Neuron (in vitro differentiated cells): ENCODE measurements at regions not wholly inside any gene's neighbourhood (a gene's known extent, or its start where the extent isn't known, plus 50 kb on each side); places are given as distances from the start of the nearest gene placed in this dataset.

ENCODE experiments used
- H2AFZ ChIP-seq: one replicate; pipeline ENCODE4 v1.6.1; 2013; ENCODE audit warnings: low read depth, mild to moderate bottlenecking, inconsistent platforms, low read length, moderate library complexity
- H3K27me3 ChIP-seq: one replicate; pipeline ENCODE4 v1.6.1; 2013; ENCODE audit warnings: low read length; ENCODE audit not compliant: insufficient read depth
- H3K36me3 ChIP-seq: one replicate; pipeline ENCODE4 v1.6.1; 2013; ENCODE audit warnings: low read length; ENCODE audit not compliant: insufficient read depth
- H3K4me1 ChIP-seq: one replicate; pipeline ENCODE4 v1.6.1; 2013; ENCODE audit warnings: low read length; ENCODE audit not compliant: insufficient read depth
- H3K4me3 ChIP-seq: 2 replicates; pipeline ENCODE4 v1.5.1; 2013; ENCODE audit warnings: mild to moderate bottlenecking, low read length, moderate library complexity
- H3K9me3 ChIP-seq: one replicate; pipeline ENCODE4 v1.6.1; 2013; ENCODE audit warnings: low read length

DNA sequence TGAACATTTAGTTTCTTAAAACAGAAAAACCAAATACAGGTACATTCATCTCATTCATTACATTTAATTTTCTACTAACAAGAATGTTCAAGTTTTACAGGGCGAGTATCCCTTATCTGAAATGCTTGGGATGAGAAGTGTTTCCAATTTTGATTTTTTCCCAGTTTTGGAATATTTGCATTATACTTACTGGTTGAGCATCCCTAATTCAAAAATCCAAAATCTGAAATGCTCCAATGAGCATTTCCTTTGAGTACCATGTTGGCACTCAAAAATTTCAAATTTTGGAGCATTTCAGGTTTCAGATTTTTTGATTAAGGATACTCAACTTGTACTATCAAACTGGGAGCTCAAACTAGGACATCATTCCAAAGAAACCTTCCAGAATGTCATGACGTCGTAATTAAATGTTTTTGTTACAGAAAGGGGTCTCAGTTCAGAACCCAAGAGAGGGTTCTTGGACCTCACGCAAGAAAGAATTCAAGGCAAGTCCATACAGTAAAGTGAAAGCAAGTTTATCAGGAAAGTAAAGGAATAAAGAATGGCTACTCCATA lies 90.8 kb upstream of the PIK3CG start:
- Histone ChIP-seq H3K9me3 (no peaks in the 10 kb centered on the region), H3K36me3 (no peaks in the 10 kb centered on the region), H3K27me3 (no peaks in the 10 kb centered on the region), H3K4me1 (peaks cover 4% of the 10 kb centered on the region), H3K4me3 (no peak overlapping the region), H2AFZ (peak overlapping the region; percentile 13)

GRCh38 chr7:106774768-106775551 lies 90.1 kb upstream of the PIK3CG start:
- Histone ChIP-seq H3K36me3 (no peaks in the 10 kb centered on the region), H3K4me1 (peaks cover 4% of the 10 kb centered on the region), H2AFZ (peak overlapping the region; percentile 13), H3K27me3 (no peaks in the 10 kb centered on the region), H3K4me3 (no peak overlapping the region), H3K9me3 (no peaks in the 10 kb centered on the region)

DNA sequence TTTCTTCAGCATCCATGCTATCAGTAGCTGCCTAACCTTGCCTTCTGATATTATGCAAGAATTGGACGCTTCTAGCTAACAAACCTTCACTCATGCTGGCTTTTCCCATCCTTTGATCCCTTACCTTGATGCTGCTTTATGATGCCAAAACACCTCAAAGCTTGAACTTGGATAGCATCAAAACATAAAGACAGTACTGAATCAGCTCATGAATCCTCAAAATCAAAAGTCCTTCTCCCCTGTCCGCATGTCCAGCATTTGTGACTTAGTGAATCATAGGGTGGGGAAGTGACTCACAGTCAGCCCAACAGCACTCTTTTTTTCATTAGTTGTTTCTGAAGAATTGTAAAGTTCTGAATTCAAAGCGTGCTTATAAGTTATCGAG lies 89.5 kb upstream of the PIK3CG start:
- no peaks in the 10 kb centered on the region for H3K36me3 ChIP-seq

DNA sequence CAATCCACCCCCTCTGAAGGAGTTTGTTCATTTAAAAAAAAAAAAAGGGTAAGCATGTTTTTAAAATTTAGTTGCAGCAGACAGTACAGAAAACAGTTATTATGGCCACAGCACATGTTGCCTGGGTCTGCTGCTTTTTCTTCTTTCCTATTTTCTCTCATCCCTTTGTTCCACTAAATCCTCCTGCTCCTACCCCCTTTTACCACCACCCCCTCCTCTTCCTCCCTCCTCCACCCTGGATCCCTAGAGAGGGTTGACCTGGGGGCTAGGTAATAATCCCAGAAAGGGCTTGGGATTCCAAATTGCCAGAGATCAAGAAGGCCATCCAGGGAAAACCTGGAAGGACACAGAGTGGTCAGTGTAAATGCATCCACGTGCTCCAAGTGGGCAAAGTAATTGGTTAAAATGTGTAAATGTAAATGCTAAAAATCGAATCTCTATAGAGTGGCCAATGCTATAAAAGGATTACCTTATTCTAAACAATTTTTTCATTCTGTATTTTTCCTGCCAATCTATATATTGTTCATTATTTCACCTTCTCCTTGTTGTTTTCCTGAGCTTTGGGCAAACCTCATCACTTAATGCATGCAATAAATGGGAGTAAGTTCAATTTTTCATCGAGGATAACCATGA lies 89.0 kb upstream of the PIK3CG start:
- Histone ChIP-seq H2AFZ (no peak overlapping the region), H3K4me1 (peaks cover 4% of the 10 kb centered on the region), H3K27me3 (no peaks in the 10 kb centered on the region), H3K36me3 (no peaks in the 10 kb centered on the region), H3K4me3 (no peak overlapping the region), H3K9me3 (no peaks in the 10 kb centered on the region)

More for the DNA sequence above, 89.5 kb upstream of the PIK3CG start:
- Histone ChIP-seq H3K4me1 (peaks cover 4% of the 10 kb centered on the region), H3K9me3 (no peaks in the 10 kb centered on the region), H3K27me3 (no peaks in the 10 kb centered on the region), H2AFZ (no peak overlapping the region), H3K4me3 (no peak overlapping the region)

DNA sequence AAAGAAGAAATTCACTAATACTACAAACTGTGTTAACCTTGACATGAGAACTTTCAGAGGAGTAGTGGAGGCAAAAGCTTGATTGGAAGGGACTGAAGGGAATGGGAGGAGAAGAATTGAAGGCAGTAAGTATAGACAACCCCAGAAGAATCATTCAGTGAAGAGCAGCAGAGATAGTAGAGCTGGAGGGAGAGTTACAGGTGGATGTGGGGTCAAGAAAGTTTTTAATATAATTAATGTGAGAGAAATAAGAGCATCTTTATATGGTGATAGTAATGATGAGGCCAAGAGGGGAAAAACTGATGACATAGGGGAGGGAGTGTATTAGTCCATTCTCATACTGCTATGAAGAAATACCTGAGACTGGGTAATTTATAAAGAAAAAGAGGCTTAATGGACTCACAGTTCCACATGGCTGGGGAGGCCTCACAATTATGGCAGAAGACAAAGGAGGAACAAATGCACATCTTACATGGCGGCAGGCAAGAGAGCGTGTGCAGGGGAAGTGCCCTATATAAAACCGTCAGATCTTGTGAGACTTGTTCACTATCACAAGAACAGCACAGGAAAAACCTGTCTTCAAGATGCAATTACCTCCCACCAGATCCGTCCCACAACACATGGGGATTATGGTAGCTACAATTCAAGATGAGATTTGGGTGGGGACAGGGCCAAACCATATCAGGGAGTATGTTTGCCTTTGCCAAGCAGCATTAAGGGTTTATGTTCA lies 88.3 kb upstream of the PIK3CG start:
- Histone ChIP-seq H2AFZ (no peak overlapping the region), H3K36me3 (no peaks in the 10 kb centered on the region)

DNA sequence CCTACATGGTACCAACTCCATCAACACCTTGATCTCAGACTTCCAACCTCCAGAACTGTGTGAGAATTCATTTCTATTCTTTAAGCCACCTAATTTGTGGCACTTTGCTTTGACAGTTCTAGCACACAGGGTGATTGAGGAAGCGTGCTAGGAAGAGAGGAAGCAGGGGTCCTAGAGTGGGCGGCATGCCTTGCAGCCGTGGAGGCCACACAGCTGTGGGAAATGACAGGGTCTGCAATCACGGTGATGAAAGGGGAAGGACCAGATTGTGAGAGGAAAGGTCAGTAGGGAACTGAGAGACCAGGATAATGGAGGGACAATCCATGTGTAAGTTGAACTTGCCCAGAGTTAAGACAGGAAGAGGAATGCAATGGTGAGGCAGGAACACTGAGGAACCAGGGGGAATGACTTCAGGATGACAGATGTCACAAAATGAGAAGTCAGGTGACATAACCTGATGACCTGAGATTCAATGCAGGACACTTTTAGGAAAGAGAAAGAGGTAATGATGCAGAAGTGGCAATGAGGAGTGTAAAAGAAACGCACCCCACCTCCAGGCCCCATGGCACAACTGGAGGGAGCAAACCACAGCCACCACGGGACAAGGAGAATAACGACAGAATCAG lies 87.3 kb upstream of the PIK3CG start:
- no peaks in the 10 kb centered on the region for H3K9me3 ChIP-seq

More for the DNA sequence above, 88.3 kb upstream of the PIK3CG start:
- Histone ChIP-seq H3K4me1 (peaks cover 4% of the 10 kb centered on the region), H3K27me3 (no peaks in the 10 kb centered on the region), H3K9me3 (no peaks in the 10 kb centered on the region), H3K4me3 (no peak overlapping the region)

GRCh38 chr7:106778656-106779250 lies 86.3 kb upstream of the PIK3CG start:
- Histone ChIP-seq H3K36me3 (no peaks in the 10 kb centered on the region), H3K4me1 (peaks cover 4% of the 10 kb centered on the region), H2AFZ (no peak overlapping the region), H3K9me3 (no peaks in the 10 kb centered on the region), H3K27me3 (no peaks in the 10 kb centered on the region), H3K4me3 (no peak overlapping the region)

More for the DNA sequence above, 87.3 kb upstream of the PIK3CG start:
- H3K36me3 ChIP-seq: no peaks in the 10 kb centered on the region
- no peak overlapping the region for H2AFZ ChIP-seq
- H3K4me1 ChIP-seq: peaks cover 4% of the 10 kb centered on the region
- no peaks in the 10 kb centered on the region for H3K27me3 ChIP-seq
- no peak overlapping the region for H3K4me3 ChIP-seq

DNA sequence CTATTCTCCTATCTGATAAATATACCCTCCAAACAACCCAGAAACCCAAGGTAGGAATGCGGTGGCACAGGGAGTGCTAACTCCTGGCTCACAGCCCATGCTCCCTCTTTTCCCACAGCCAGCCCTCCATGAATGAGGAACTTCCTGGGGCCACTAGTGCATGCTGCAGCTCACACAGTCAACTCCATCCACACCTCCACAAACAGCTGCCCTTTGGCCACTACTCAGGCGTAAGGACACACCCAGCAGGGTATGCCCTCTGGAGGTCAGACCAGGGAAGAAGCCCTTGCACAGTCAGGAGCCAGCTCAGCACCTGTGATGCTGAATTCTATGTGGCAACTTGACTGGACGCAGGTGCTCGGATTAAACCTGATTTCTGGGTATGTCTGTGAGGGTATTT lies 85.2 kb upstream of the PIK3CG start:
- Histone ChIP-seq H3K9me3 (no peaks in the 10 kb centered on the region), H3K36me3 (no peaks in the 10 kb centered on the region), H3K4me3 (no peak overlapping the region)

DNA sequence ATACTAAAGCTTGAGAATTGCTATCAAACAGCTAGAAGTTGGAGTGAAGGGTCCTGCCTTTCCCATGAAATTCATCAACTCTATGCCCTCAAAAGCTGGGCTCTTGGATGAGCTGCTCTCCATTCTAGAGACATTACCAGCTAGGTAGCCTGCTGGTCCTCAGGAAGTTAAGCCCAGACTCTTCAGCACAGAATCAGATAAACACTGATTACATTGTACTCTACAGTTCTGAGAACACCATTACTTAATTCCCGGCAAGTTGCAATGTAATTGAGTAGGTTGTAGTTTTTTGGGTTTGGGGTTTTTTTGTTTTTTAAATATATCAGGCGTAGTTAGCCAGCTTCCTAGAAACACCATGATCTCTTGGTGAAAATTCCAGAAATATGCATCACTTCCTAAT lies 84.1 kb upstream of the PIK3CG start:
- no peaks in the 10 kb centered on the region for H3K27me3 ChIP-seq

More for the DNA sequence above, 85.2 kb upstream of the PIK3CG start:
- Histone ChIP-seq H2AFZ (no peak overlapping the region), H3K4me1 (peaks cover 1% of the 10 kb centered on the region), H3K27me3 (no peaks in the 10 kb centered on the region)

GRCh38 chr7:106781828-106782544 lies 83.1 kb upstream of the PIK3CG start:
- Histone ChIP-seq H3K9me3 (no peaks in the 10 kb centered on the region), H3K4me1 (no peaks in the 10 kb centered on the region), H3K27me3 (no peaks in the 10 kb centered on the region), H3K4me3 (no peak overlapping the region), H2AFZ (no peak overlapping the region), H3K36me3 (no peaks in the 10 kb centered on the region)

More for the DNA sequence above, 84.1 kb upstream of the PIK3CG start:
- H3K36me3 ChIP-seq: no peaks in the 10 kb centered on the region
- no peaks in the 10 kb centered on the region for H3K4me1 ChIP-seq
- no peaks in the 10 kb centered on the region for H3K9me3 ChIP-seq
- H2AFZ ChIP-seq: no peak overlapping the region
- no peak overlapping the region for H3K4me3 ChIP-seq

- no peaks in the 10 kb centered on the region for H3K4me1 ChIP-seq
- H3K27me3 ChIP-seq: no peaks in the 10 kb centered on the region
- H2AFZ ChIP-seq: no peak overlapping the region
- no peak overlapping the region for H3K4me3 ChIP-seq
- H3K36me3 ChIP-seq: no peaks in the 10 kb centered on the region
- no peaks in the 10 kb centered on the region for H3K9me3 ChIP-seq
Observed at GRCh38 chr7:106783286-106783685, 81.8 kb upstream of the PIK3CG start.

DNA sequence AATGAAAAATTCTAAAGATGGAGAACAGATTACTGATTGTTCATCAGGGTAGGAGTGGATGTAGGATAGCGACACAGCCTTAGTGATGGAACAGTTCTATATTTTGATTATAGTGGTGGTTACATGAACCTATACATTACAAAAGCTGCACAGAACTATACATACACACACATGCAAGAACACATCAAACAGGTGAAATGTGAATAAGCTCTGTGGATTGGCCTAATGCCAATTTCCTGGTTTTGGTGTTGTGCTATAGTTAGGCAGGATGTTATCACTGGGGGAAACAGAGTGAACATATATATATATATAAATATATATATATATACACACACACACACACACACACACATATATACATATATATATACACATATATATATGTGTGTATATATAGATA lies 76.4 kb upstream of the PIK3CG start:
- no peaks in the 10 kb centered on the region for H3K36me3 ChIP-seq
- no peaks in the 10 kb centered on the region for H3K9me3 ChIP-seq
- no peak overlapping the region for H2AFZ ChIP-seq
- H3K27me3 ChIP-seq: no peaks in the 10 kb centered on the region
- no peak overlapping the region for H3K4me3 ChIP-seq
- no peaks in the 10 kb centered on the region for H3K4me1 ChIP-seq
